HEK293 (cell line): ENCODE measurements at regions not wholly inside any gene's neighbourhood (a gene's known extent, or its start where the extent isn't known, plus 50 kb on each side); places are given as distances from the start of the nearest gene placed in this dataset.

Experiments
- CTCF ChIA-PET: fragments of 350-600 bp; formaldehyde crosslinking; extraction: SDS; loops from one replicate; lab custom pipeline; 2021; ENCODE audit warnings: antibody characterized with exemption; lab: Yijun Ruan, JAX
- POLR2A ChIA-PET: fragments of 300-600 bp; formaldehyde crosslinking; extraction: SDS; loops from one replicate; lab custom pipeline; 2020; ENCODE audit warnings: antibody characterized with exemption, inconsistent platforms; lab: Yijun Ruan, JAX
- H3K27ac ChIP-seq: fragments of 200-500 bp; sonication (Bioruptor generic); 2 replicates; pipeline ENCODE4 v1.5.1; 2014; ENCODE audit warnings: low read depth, low read length, control low read depth, inconsistent platforms; ENCODE audit errors: extremely low read depth
- H3K36me3 ChIP-seq, 2 experiments: fragments of 200-500 bp in 1 of 2; sonication (Bioruptor generic) in 1 of 2; 1 replicate in 1 of 2; 2 replicates in 1 of 2; pipeline ENCODE4 v1.5.1; 2014 to 2017; ENCODE audit warnings: inconsistent platforms in 2 of 2, low read length in 2 of 2; ENCODE audit not compliant: control insufficient read depth in 2 of 2, insufficient read depth in 1 of 2
- H3K4me1 ChIP-seq: fragments of 200-500 bp; sonication (Bioruptor generic); 2 replicates; pipeline ENCODE4 v1.5.1; 2014; ENCODE audit warnings: mild to moderate bottlenecking, low read length, inconsistent platforms; ENCODE audit not compliant: control insufficient read depth, insufficient read depth
- H3K4me3 ChIP-seq: 2 replicates; pipeline ENCODE4 v1.5.1; 2011; ENCODE audit warnings: low read depth, mild to moderate bottlenecking, control low read depth, low read length, moderate library complexity
- H3K9me3 ChIP-seq: fragments of 200-500 bp; sonication (Bioruptor generic); 2 replicates; pipeline ENCODE4 v1.5.1; 2014; ENCODE audit warnings: low read depth, low read length, inconsistent platforms; ENCODE audit not compliant: control insufficient read depth, insufficient read depth
- HIC1 ChIP-seq: fragments of 450-650 bp; formaldehyde crosslinking; IDR thresholded peaks from 2 replicates; pipeline ENCODE4 v1.5.1; 2016; ENCODE audit warnings: missing biosample characterization, missing genetic modification characterization
- OVOL3 ChIP-seq: fragments of 450-650 bp; formaldehyde crosslinking; IDR thresholded peaks from 2 replicates; pipeline ENCODE4 v1.5.1; 2016; ENCODE audit warnings: missing biosample characterization, missing genetic modification characterization
- SCRT1 ChIP-seq: fragments of 450-650 bp; formaldehyde crosslinking; IDR thresholded peaks from 2 replicates; pipeline ENCODE4 v1.5.1; 2016; ENCODE audit warnings: missing biosample characterization, missing genetic modification characterization, borderline replicate concordance
- YY2 ChIP-seq: fragments of 450-650 bp; formaldehyde crosslinking; IDR thresholded peaks from 2 replicates; pipeline ENCODE4 v1.5.1; 2016; ENCODE audit warnings: missing biosample characterization, missing genetic modification characterization
- ZBTB48 ChIP-seq: fragments of 450-650 bp; formaldehyde crosslinking; IDR thresholded peaks from 2 replicates; pipeline ENCODE4 v1.5.1; 2016; ENCODE audit warnings: missing biosample characterization, missing genetic modification characterization
- ZIC2 ChIP-seq: fragments of 450-650 bp; formaldehyde crosslinking; IDR thresholded peaks from 2 replicates; pipeline ENCODE4 v1.5.1; 2016; ENCODE audit warnings: missing biosample characterization, missing genetic modification characterization
- ZNF214 ChIP-seq: fragments of 450-650 bp; formaldehyde crosslinking; IDR thresholded peaks from 2 replicates; pipeline ENCODE4 v1.5.1; 2017; ENCODE audit warnings: missing biosample characterization, mild to moderate bottlenecking, missing genetic modification characterization, borderline replicate concordance
- ZNF24 ChIP-seq: fragments of 450-650 bp; formaldehyde crosslinking; IDR thresholded peaks from 2 replicates; pipeline ENCODE4 v1.5.1; 2016; ENCODE audit warnings: missing biosample characterization, missing genetic modification characterization
- ZNF350 ChIP-seq: fragments of 450-650 bp; formaldehyde crosslinking; IDR thresholded peaks from 2 replicates; pipeline ENCODE4 v1.5.0; 2017; ENCODE audit warnings: missing biosample characterization, mild to moderate bottlenecking, missing genetic modification characterization
- ZNF366 ChIP-seq: fragments of 450-650 bp; formaldehyde crosslinking; conservative IDR thresholded peaks from 2 replicates; pipeline ENCODE4 v1.5.1; 2016; ENCODE audit warnings: missing biosample characterization, missing genetic modification characterization
- ZNF473 ChIP-seq: fragments of 450-650 bp; formaldehyde crosslinking; IDR thresholded peaks from 2 replicates; pipeline ENCODE4 v1.5.1; 2017; ENCODE audit warnings: missing biosample characterization, missing genetic modification characterization
- ZNF521 ChIP-seq: fragments of 450-650 bp; formaldehyde crosslinking; IDR thresholded peaks from 2 replicates; pipeline ENCODE4 v1.5.1; 2017; ENCODE audit warnings: missing biosample characterization, mild to moderate bottlenecking, missing genetic modification characterization
- ZNF544 ChIP-seq: fragments of 450-650 bp; formaldehyde crosslinking; IDR thresholded peaks from 2 replicates; pipeline ENCODE4 v1.5.0; 2017; ENCODE audit warnings: missing biosample characterization, missing genetic modification characterization
- ZNF549 ChIP-seq: fragments of 450-650 bp; IDR thresholded peaks from 2 replicates; pipeline ENCODE4 v1.5.1; 2018; ENCODE audit warnings: missing biosample characterization, missing genetic modification characterization, mild to moderate bottlenecking, inconsistent platforms, moderate library complexity
- ZNF76 ChIP-seq: fragments of 450-650 bp; formaldehyde crosslinking; IDR thresholded peaks from 2 replicates; pipeline ENCODE4; 2016; ENCODE audit warnings: low read depth, missing biosample characterization, missing genetic modification characterization, borderline replicate concordance
- ZNF768 ChIP-seq: fragments of 450-650 bp; formaldehyde crosslinking; IDR thresholded peaks from 2 replicates; pipeline ENCODE4 v1.5.1; 2018; ENCODE audit warnings: missing biosample characterization, mild to moderate bottlenecking, missing genetic modification characterization
- TF ChIP-seq, protein P1 (sequence below): fragments of 450-650 bp; formaldehyde crosslinking; IDR thresholded peaks from 2 replicates; pipeline ENCODE4 v1.5.1; 2016; ENCODE audit warnings: missing biosample characterization, missing genetic modification characterization
- TF ChIP-seq, protein P2 (sequence below): fragments of 450-650 bp; formaldehyde crosslinking; IDR thresholded peaks from 2 replicates; pipeline ENCODE4 v1.5.1; 2017; ENCODE audit warnings: missing biosample characterization, missing genetic modification characterization

DNA sequence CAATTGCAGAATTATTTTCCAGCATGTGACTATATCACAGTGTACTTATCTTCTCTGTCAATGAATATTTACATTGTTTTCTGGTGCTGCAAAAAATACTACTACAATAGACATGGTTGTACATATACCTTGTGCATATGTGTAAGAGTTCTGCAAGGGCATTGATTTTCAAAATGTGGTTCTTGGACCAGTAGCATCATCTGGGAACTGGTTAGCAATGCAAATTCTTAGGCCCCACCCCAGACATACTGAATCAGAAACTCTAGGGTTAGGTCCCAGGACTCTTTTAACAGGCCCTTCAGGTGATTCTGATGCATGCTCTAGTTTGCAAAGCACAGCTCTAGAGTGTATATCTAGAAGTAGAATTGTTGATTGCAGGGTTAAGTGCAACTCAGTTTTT lies 292.3 kb downstream of the ZNF621 start:
- TF ChIP-seq ZNF366 (no peak), ZBTB48 (no peak), ZNF350 (tag by site-specific recombination) (no peak), ZNF544 (no peak), ZNF24 (no peak), ZNF521 (no peak)
- Histone ChIP-seq H3K9me3 (no peaks in the 10 kb centered on the region), H3K27ac (no peak overlapping the region), H3K36me3 (no peaks in the 10 kb centered on the region), H3K4me1 (no peaks in the 10 kb centered on the region), H3K4me3 (no peak overlapping the region)
- ChIA-PET POLR2A (no interaction called here), CTCF (interaction anchor here (0.7 kb wide), 1 partner anchor 183 kb away, joined by 3 read pairs; no protein-coding TSS in a partner anchor)

DNA sequence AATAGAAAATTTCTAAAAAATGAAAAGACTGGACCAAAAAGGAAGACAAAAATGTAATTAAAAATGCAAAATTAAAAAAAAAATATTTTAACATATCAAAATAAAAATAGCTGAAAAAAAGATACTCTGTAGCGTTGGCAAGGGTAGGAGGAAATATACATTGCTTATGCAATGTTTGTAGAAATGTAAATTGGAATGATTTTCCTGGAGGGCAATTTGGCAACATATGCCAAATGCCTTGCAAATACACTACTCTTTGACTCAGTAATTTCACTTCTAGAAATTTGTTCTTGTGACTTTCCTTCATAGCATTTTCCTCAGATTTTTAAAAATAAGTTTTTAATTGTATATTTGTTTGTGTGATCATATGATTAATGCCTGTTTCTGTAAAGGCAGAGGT lies 296.6 kb downstream of the ZNF621 start:
- POLR2A ChIA-PET: no interaction called here
- H3K27ac ChIP-seq: no peak overlapping the region
- CTCF ChIA-PET: no interaction called here

More for the DNA sequence above, 296.6 kb downstream of the ZNF621 start:
- no peak overlapping the region for H3K4me3 ChIP-seq
- no peaks in the 10 kb centered on the region for H3K36me3 ChIP-seq
- H3K9me3 ChIP-seq: no peaks in the 10 kb centered on the region
- no peaks in the 10 kb centered on the region for H3K4me1 ChIP-seq
- TF ChIP-seq, protein P1, sequence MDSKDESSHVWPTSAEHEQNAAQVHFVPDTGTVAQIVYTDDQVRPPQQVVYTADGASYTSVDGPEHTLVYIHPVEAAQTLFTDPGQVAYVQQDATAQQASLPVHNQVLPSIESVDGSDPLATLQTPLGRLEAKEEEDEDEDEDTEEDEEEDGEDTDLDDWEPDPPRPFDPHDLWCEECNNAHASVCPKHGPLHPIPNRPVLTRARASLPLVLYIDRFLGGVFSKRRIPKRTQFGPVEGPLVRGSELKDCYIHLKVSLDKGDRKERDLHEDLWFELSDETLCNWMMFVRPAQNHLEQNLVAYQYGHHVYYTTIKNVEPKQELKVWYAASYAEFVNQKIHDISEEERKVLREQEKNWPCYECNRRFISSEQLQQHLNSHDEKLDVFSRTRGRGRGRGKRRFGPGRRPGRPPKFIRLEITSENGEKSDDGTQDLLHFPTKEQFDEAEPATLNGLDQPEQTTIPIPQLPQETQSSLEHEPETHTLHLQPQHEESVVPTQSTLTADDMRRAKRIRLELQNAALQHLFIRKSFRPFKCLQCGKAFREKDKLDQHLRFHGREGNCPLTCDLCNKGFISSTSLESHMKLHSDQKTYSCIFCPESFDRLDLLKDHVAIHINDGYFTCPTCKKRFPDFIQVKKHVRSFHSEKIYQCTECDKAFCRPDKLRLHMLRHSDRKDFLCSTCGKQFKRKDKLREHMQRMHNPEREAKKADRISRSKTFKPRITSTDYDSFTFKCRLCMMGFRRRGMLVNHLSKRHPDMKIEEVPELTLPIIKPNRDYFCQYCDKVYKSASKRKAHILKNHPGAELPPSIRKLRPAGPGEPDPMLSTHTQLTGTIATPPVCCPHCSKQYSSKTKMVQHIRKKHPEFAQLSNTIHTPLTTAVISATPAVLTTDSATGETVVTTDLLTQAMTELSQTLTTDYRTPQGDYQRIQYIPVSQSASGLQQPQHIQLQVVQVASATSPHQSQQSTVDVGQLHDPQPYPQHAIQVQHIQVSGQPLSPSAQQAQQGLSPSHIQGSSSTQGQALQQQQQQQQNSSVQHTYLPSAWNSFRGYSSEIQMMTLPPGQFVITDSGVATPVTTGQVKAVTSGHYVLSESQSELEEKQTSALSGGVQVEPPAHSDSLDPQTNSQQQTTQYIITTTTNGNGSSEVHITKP (tag by site-specific recombination): no peak
- no peak for TF ChIP-seq ZNF214 (tag by site-specific recombination)
- no peak for TF ChIP-seq SCRT1 (tag by site-specific recombination)
- TF ChIP-seq ZNF549 (tag by site-specific recombination): no peak
- TF ChIP-seq ZIC2 (tag by site-specific recombination): no peak
- TF ChIP-seq HIC1 (tag by site-specific recombination): no peak
- no peak for TF ChIP-seq ZNF473 (tag by site-specific recombination)
- TF ChIP-seq ZNF24: no peak
- TF ChIP-seq, protein P2, sequence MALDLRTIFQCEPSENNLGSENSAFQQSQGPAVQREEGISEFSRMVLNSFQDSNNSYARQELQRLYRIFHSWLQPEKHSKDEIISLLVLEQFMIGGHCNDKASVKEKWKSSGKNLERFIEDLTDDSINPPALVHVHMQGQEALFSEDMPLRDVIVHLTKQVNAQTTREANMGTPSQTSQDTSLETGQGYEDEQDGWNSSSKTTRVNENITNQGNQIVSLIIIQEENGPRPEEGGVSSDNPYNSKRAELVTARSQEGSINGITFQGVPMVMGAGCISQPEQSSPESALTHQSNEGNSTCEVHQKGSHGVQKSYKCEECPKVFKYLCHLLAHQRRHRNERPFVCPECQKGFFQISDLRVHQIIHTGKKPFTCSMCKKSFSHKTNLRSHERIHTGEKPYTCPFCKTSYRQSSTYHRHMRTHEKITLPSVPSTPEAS (tag by site-specific recombination): no peak
- TF ChIP-seq ZNF76 (tag by site-specific recombination): no peak
- TF ChIP-seq YY2: no peak
- no peak for TF ChIP-seq OVOL3 (tag by site-specific recombination)
- no peak for TF ChIP-seq ZNF768
